GM12875 (cell line): ENCODE measurements at regions not wholly inside any gene's neighbourhood (a gene's known extent, or its start where the extent isn't known, plus 50 kb on each side); places are given as distances from the start of the nearest gene placed in this dataset.
A peak's percentile ranks its signal among the peaks of the same experiment; 100 is the strongest.
"Not testable (repeated sequence)": the region's sequence is repeated elsewhere in the genome, so short reads cannot be mapped to it uniquely, and the experiment has no call there.

Experiments
- H3K4me3 ChIP-seq: one replicate; pipeline ENCODE4 v1.5.1; 2011; ENCODE audit warnings: low read depth, low read length, control low read depth
- CTCF ChIP-seq: IDR thresholded peaks from 2 replicates; pipeline ENCODE4 v1.5.1; 2011; ENCODE audit warnings: low read depth, mild to moderate bottlenecking, control low read depth, inconsistent platforms, low read length, moderate library complexity, borderline replicate concordance; ENCODE audit not compliant: insufficient read depth

GRCh38 chr14:105968291-105968690 lies 441.9 kb downstream of the TMEM121 start:
- no peak for TF ChIP-seq CTCF
- H3K4me3 ChIP-seq, result no peak overlapping the region

GRCh38 chr14:105969026-105969425 lies 442.6 kb downstream of the TMEM121 start:
- H3K4me3 ChIP-seq, result not testable (repeated sequence)

GRCh38 chr14:105970821-105971220 lies 444.4 kb downstream of the TMEM121 start:
- H3K4me3 ChIP-seq, result not testable (repeated sequence)

GRCh38 chr14:105971593-105972500 lies 445.5 kb downstream of the TMEM121 start:
- TF ChIP-seq CTCF, result no peak
- H3K4me3 ChIP-seq, result no peak overlapping the region

- peak; percentile 55 for TF ChIP-seq CTCF
- no peak overlapping the region for H3K4me3 ChIP-seq
Observed at GRCh38 chr14:105974902-105975301, 448.5 kb downstream of the TMEM121 start.

- no peak overlapping the region for H3K4me3 ChIP-seq
- TF ChIP-seq CTCF, result no peak
Observed at GRCh38 chr14:105978618-105979295, 452.4 kb downstream of the TMEM121 start.

- no peak for TF ChIP-seq CTCF
- no peak overlapping the region for H3K4me3 ChIP-seq
Observed at GRCh38 chr14:105979446-105979845, 453.1 kb downstream of the TMEM121 start.

- no peak overlapping the region for H3K4me3 ChIP-seq
- no peak for TF ChIP-seq CTCF
Observed at GRCh38 chr14:105980224-105980623, 453.8 kb downstream of the TMEM121 start.

GRCh38 chr14:105981517-105982302 lies 455.3 kb downstream of the TMEM121 start:
- H3K4me3 ChIP-seq, result not testable (repeated sequence)
